SK-N-SH (cell line): ENCODE measurements at regions not wholly inside any gene's neighbourhood (a gene's known extent, or its start where the extent isn't known, plus 50 kb on each side); places are given as distances from the start of the nearest gene placed in this dataset.

Source experiments
- CTCF ChIA-PET: fragments of 300-600, 350-600 bp; formaldehyde crosslinking; extraction: SDS; loops from one replicate; lab custom pipeline; 2021; lab: Yijun Ruan, JAX
- POLR2A ChIA-PET: fragments of 350-600 bp; sonication (Branson Sonifier 250); formaldehyde crosslinking; extraction: SDS; loops from one replicate; lab custom pipeline; 2020; ENCODE audit warnings: antibody characterized with exemption, inconsistent platforms; lab: Yijun Ruan, JAX
- DNase-seq: peaks from one replicate; pipeline ENCODE4 v3.0.0; 2012
- H2AFZ ChIP-seq: fragments of 200-600 bp; sonication (generic); 2 replicates; pipeline ENCODE4 v1.8.1; 2016; ENCODE audit warnings: antibody characterized with exemption, mild to moderate bottlenecking, low read depth
- H3F3A ChIP-seq: fragments of 200-600 bp; sonication (generic); replicated peaks from 2 replicates; pipeline ENCODE3; 2016; ENCODE audit warnings: antibody characterized with exemption, mild to moderate bottlenecking; ENCODE audit not compliant: insufficient read depth
- H3K27ac ChIP-seq, 2 experiments: fragments of 200-500 bp in 1 of 2; fragments of 200-600 bp in 1 of 2; sonication (Bioruptor generic) in 1 of 2; sonication (generic), shearing (Covaris generic) in 1 of 2; 2 replicates each; pipeline versions ENCODE4 v1.5.1 to v1.6.1; 2014 to 2016; ENCODE audit warnings: low read depth in 2 of 2, inconsistent platforms in 1 of 2, low read length in 1 of 2, mild to moderate bottlenecking in 1 of 2, mixed read lengths in 1 of 2
- H3K27me3 ChIP-seq: fragments of 200-600 bp; sonication (generic), shearing (Covaris generic); 2 replicates; pipeline ENCODE4 v1.6.1; 2016; ENCODE audit warnings: mixed run types; ENCODE audit not compliant: insufficient read depth
- H3K36me3 ChIP-seq, 2 experiments: fragments of 200-500 bp in 1 of 2; fragments of 200-600 bp in 1 of 2; sonication (Bioruptor generic) in 1 of 2; sonication (generic) in 1 of 2; replicated peaks in 1 of 2; 2 replicates each; pipeline versions ENCODE3 to v1.5.1; 2014 to 2016; ENCODE audit warnings: low read length in 1 of 2, mild to moderate bottlenecking in 1 of 2; ENCODE audit not compliant: insufficient read depth in 2 of 2, control insufficient read depth in 1 of 2
- H3K4me1 ChIP-seq, 2 experiments: fragments of 200-500 bp in 1 of 2; fragments of 200-600 bp in 1 of 2; sonication (Bioruptor generic) in 1 of 2; sonication (generic), shearing (Covaris generic) in 1 of 2; 2 replicates each; pipeline versions ENCODE4 v1.5.1 to v1.6.1; 2014 to 2016; ENCODE audit warnings: low read depth in 1 of 2, low read length in 1 of 2, mixed run types in 1 of 2; ENCODE audit not compliant: insufficient read depth in 2 of 2, control insufficient read depth in 1 of 2
- H3K4me2 ChIP-seq: fragments of 200-600 bp; sonication (generic), shearing (Covaris generic); 2 replicates; pipeline ENCODE4 v1.6.1; 2017; ENCODE audit warnings: mixed run types
- H3K4me3 ChIP-seq, 2 experiments: fragments of 200-500 bp in 1 of 2; fragments of 200-600 bp in 1 of 2; sonication (Bioruptor generic) in 1 of 2; sonication (generic), shearing (Covaris generic) in 1 of 2; 2 replicates each; pipeline versions ENCODE4 v1.5.1 to v1.8.1; 2014 to 2016; ENCODE audit warnings: low read depth in 2 of 2, inconsistent platforms in 1 of 2, low read length in 1 of 2, mild to moderate bottlenecking in 1 of 2, mixed read lengths in 1 of 2, moderate library complexity in 1 of 2
- H3K79me2 ChIP-seq: fragments of 200-600 bp; sonication (generic); 2 replicates; pipeline ENCODE4 v1.8.1; 2017; ENCODE audit warnings: mild to moderate bottlenecking; ENCODE audit not compliant: insufficient read depth
- H3K9ac ChIP-seq: fragments of 200-600 bp; sonication (generic); 2 replicates; pipeline ENCODE4 v1.6.1; 2017; ENCODE audit warnings: mixed run types
- H3K9me2 ChIP-seq: fragments of 200-600 bp; sonication (generic); 2 replicates; pipeline ENCODE4 v1.6.1; 2017; ENCODE audit warnings: mixed run types
- H3K9me3 ChIP-seq: fragments of 200-600 bp; sonication (generic); 2 replicates; pipeline ENCODE4 v1.6.1; 2017; ENCODE audit warnings: mixed run types, mild to moderate bottlenecking, moderate library complexity
- H4K20me1 ChIP-seq: fragments of 200-600 bp; sonication (generic); 2 replicates; pipeline ENCODE4 v1.6.1; 2017; ENCODE audit warnings: mild to moderate bottlenecking, mixed run types; ENCODE audit not compliant: insufficient read depth
- CHD2 ChIP-seq: fragments of 150-350 bp; IDR thresholded peaks from 2 replicates; pipeline ENCODE4 v1.6.1; 2018; ENCODE audit warnings: low read length; ENCODE audit not compliant: partially characterized antibody
- FOXJ3 ChIP-seq: sonication (generic); formaldehyde crosslinking; IDR thresholded peaks from 2 replicates; pipeline ENCODE4 v1.5.1; 2020; ENCODE audit warnings: mild to moderate bottlenecking, missing genetic modification reagents
- FOXM1 ChIP-seq: IDR thresholded peaks from 2 replicates; pipeline ENCODE4 v1.4.0; 2012; ENCODE audit warnings: low read depth, mild to moderate bottlenecking
- GABPA ChIP-seq: IDR thresholded peaks from 2 replicates; pipeline ENCODE4 v1.4.0; 2012; ENCODE audit warnings: low read depth, mild to moderate bottlenecking
- IRF3 ChIP-seq: fragments of 150-350 bp; IDR thresholded peaks from 2 replicates; pipeline ENCODE4 v1.6.1; 2016; ENCODE audit warnings: mild to moderate bottlenecking, low read depth, low read length
- MXI1 ChIP-seq: IDR thresholded peaks from 2 replicates; pipeline ENCODE4 v1.6.1; 2012; ENCODE audit warnings: mild to moderate bottlenecking, low read depth, low read length, improper control_type of control experiment
- NRF1 ChIP-seq: IDR thresholded peaks from 2 replicates; pipeline ENCODE4 v1.6.1; 2012; ENCODE audit warnings: low read depth, mild to moderate bottlenecking, low read length
- POLR2AphosphoS5 ChIP-seq: IDR thresholded peaks from 2 replicates; pipeline ENCODE4 v1.6.1; 2012; ENCODE audit warnings: low read depth, low read length
- RXRA ChIP-seq: IDR thresholded peaks from 2 replicates; pipeline ENCODE4 v1.4.0; 2012; ENCODE audit warnings: low read depth, mild to moderate bottlenecking, borderline replicate concordance
- SIN3A ChIP-seq: IDR thresholded peaks from 2 replicates; pipeline ENCODE4 v1.6.1; 2012; ENCODE audit warnings: low read depth, mild to moderate bottlenecking, low read length, moderate library complexity, borderline replicate concordance
- TAF1 ChIP-seq: IDR thresholded peaks from 2 replicates; pipeline ENCODE4 v1.6.1; 2012; ENCODE audit warnings: low read depth, mild to moderate bottlenecking, low read length, moderate library complexity, borderline replicate concordance
- TCF12 ChIP-seq: IDR thresholded peaks from 2 replicates; pipeline ENCODE4 v1.4.0; 2012
- USF2 ChIP-seq: fragments of 150-350 bp; IDR thresholded peaks from 2 replicates; pipeline ENCODE4 v1.6.1; 2017; ENCODE audit warnings: antibody characterized with exemption, low read length, low read depth, borderline replicate concordance
- WGBS: methylation state at CpG from one replicate; pipeline ENCODE4 v1.1.6; 2017; ENCODE audit warnings: low lambda C conversion rate; 5-methylcytosine and 5-hydroxymethylcytosine counted together
- TF ChIP-seq, protein P1 (sequence below): IDR thresholded peaks from 2 replicates; pipeline ENCODE4 v1.6.1; 2012; ENCODE audit warnings: mild to moderate bottlenecking, low read depth, low read length, moderate library complexity
- TF ChIP-seq, protein P2 (sequence below): fragments of 200-600 bp; sonication (generic); IDR thresholded peaks from 2 replicates; pipeline ENCODE4 v1.6.1; 2017; ENCODE audit warnings: antibody characterized with exemption, mild to moderate bottlenecking, moderate library complexity

GRCh38 chr16:63553980-63554379 is 1517.7 kb upstream of the CDH8 start (continued):
- TF ChIP-seq, protein P1, sequence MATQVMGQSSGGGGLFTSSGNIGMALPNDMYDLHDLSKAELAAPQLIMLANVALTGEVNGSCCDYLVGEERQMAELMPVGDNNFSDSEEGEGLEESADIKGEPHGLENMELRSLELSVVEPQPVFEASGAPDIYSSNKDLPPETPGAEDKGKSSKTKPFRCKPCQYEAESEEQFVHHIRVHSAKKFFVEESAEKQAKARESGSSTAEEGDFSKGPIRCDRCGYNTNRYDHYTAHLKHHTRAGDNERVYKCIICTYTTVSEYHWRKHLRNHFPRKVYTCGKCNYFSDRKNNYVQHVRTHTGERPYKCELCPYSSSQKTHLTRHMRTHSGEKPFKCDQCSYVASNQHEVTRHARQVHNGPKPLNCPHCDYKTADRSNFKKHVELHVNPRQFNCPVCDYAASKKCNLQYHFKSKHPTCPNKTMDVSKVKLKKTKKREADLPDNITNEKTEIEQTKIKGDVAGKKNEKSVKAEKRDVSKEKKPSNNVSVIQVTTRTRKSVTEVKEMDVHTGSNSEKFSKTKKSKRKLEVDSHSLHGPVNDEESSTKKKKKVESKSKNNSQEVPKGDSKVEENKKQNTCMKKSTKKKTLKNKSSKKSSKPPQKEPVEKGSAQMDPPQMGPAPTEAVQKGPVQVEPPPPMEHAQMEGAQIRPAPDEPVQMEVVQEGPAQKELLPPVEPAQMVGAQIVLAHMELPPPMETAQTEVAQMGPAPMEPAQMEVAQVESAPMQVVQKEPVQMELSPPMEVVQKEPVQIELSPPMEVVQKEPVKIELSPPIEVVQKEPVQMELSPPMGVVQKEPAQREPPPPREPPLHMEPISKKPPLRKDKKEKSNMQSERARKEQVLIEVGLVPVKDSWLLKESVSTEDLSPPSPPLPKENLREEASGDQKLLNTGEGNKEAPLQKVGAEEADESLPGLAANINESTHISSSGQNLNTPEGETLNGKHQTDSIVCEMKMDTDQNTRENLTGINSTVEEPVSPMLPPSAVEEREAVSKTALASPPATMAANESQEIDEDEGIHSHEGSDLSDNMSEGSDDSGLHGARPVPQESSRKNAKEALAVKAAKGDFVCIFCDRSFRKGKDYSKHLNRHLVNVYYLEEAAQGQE, result no peak
- TF ChIP-seq POLR2AphosphoS5 (no peak), SIN3A (no peak)

DNA sequence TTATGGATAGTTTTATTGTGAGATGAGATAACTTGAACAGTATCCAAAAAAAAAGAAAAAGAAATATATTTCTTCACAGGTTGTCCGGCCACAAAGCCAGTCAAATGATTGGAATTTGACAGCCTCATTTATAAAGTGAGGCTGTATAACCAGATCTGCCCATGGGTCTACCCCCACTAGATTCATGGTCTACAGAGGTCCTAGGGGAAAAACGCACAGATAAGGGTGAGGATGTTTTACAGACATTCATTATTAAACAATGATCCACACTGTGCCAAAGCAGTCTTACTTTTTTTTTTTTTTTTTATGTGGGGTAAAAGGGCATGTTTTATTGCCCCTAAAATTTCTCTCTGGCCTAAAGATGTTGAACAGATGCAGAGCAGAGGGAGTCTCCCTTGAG is 1503.0 kb upstream of the CDH8 start:
- no peak overlapping the region for H3K4me3 ChIP-seq
- ChIA-PET POLR2A (no interaction called here), CTCF (no interaction called here)
- no peaks in the 10 kb centered on the region for H3K27me3 ChIP-seq
- TF ChIP-seq MXI1 (no peak), USF2 (no peak), FOXJ3 (no peak), IRF3 (no peak), TAF1 (no peak), POLR2AphosphoS5 (no peak), SIN3A (no peak), RXRA (no peak), NRF1 (no peak), TCF12 (no peak), CHD2 (no peak), GABPA (no peak), FOXM1 (no peak)
- TF ChIP-seq, protein P2, sequence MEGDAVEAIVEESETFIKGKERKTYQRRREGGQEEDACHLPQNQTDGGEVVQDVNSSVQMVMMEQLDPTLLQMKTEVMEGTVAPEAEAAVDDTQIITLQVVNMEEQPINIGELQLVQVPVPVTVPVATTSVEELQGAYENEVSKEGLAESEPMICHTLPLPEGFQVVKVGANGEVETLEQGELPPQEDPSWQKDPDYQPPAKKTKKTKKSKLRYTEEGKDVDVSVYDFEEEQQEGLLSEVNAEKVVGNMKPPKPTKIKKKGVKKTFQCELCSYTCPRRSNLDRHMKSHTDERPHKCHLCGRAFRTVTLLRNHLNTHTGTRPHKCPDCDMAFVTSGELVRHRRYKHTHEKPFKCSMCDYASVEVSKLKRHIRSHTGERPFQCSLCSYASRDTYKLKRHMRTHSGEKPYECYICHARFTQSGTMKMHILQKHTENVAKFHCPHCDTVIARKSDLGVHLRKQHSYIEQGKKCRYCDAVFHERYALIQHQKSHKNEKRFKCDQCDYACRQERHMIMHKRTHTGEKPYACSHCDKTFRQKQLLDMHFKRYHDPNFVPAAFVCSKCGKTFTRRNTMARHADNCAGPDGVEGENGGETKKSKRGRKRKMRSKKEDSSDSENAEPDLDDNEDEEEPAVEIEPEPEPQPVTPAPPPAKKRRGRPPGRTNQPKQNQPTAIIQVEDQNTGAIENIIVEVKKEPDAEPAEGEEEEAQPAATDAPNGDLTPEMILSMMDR, result no peak
- TF ChIP-seq, protein P1, result no peak
- H3K4me1 ChIP-seq, result no peaks in the 10 kb centered on the region
- H3K36me3 ChIP-seq, result no peaks in the 10 kb centered on the region
- DNase-seq, result no peak
- no peaks in the 10 kb centered on the region for H4K20me1 ChIP-seq
- H3K9me3 ChIP-seq, result no peaks in the 10 kb centered on the region
- no peak overlapping the region for H2AFZ ChIP-seq
- H3F3A ChIP-seq, result no peaks in the 10 kb centered on the region
- no peaks in the 10 kb centered on the region for H3K9me2 ChIP-seq
- WGBS, result 47% methylated on average over 2 of the region's 2 CpGs
- no peak overlapping the region for H3K4me2 ChIP-seq
- H3K79me2 ChIP-seq, result no peaks in the 10 kb centered on the region
- H3K27ac ChIP-seq, result no peak overlapping the region
- no peak overlapping the region for H3K9ac ChIP-seq
